ENCODE measurements at regions not wholly inside any gene's neighbourhood (a gene's known extent, or its start where the extent isn't known, plus 50 kb on each side); places are given as distances from the start of the nearest gene placed in this dataset.

DNA sequence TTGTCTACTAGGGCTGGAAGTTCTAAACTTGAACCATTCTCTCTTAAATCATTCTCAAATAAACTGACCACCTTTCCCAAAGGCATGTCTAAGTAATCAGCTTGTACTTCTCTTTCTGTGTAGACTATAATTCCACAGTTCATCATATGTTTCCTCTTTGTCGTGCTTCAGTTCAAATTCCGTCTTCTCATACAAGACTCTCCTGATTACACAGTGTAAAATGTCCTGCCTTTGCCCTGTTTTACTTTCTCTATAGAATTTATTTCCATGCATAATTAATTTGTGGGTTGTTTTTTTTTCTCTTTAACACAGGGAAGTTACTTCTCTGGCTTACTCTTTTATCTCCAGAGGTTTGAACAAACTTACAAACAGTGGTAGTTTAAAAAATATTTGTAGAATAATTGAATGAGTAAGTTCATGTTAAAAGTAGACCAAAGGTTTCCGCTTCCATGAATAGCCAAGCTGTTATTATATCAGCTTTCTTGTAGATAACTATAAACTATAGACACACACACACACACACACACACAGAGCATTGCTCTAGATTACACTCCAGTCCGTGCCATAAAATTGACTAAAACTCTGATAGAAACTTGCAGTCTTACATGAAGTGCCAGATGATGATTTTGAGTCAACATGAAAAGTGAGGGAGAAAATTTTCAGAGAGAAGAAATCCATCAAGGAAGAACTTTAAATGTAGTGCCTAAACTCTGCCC lies 119.0 kb downstream of the SUCNR1 start:
- H3K4me3 ChIP-seq (ENCODE audit: low read length in 2 of 2) = no peak overlapping the region
- H3K4me1 ChIP-seq (ENCODE audit: control insufficient read depth, insufficient read depth, low read length) = no peaks in the 10 kb centered on the region
- H3K27me3 ChIP-seq (ENCODE audit: control insufficient read depth in 1 of 2, insufficient read depth in 2 of 2, low read length in 2 of 2) = no peaks in the 10 kb centered on the region
- no peaks in the 10 kb centered on the region for H3K36me3 ChIP-seq (ENCODE audit: control insufficient read depth in 2 of 2, insufficient read depth in 2 of 2, low read length in 2 of 2)
- H3K9ac ChIP-seq (ENCODE audit: low read length in 2 of 2) = no peak overlapping the region
- no peaks in the 10 kb centered on the region for H3K9me3 ChIP-seq (ENCODE audit: control insufficient read depth in 2 of 2, low read length in 2 of 2)
- no peak overlapping the region for H3K27ac ChIP-seq (ENCODE audit: low read length)

DNA sequence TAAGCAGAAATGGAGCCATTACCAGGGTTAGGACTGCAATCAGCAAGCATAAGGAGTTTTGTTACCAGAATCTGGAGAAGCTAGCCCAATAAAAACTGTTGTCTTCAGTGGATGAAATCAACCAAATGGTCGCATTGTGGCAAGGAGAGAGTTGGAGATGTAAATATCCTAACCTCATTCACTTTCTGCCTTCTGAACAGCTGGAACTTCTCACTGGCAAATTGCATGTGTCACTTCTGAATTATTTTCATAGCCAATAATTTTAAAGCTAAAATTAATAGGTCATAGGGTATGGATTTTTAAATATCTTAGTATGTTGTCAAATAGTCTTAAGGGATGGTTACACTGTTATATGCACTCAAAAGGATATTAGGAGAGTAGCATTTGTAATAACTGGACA lies 121.6 kb downstream of the SUCNR1 start:
- no peak overlapping the region for H3K4me3 ChIP-seq (ENCODE audit: low read length in 2 of 2)
- no peaks in the 10 kb centered on the region for H3K9me3 ChIP-seq (ENCODE audit: control insufficient read depth in 2 of 2, low read length in 2 of 2)
- H3K27ac ChIP-seq (ENCODE audit: low read length) = no peak overlapping the region
- H3K27me3 ChIP-seq (ENCODE audit: control insufficient read depth in 1 of 2, insufficient read depth in 2 of 2, low read length in 2 of 2) = no peaks in the 10 kb centered on the region
- no peaks in the 10 kb centered on the region for H3K4me1 ChIP-seq (ENCODE audit: control insufficient read depth, insufficient read depth, low read length)
- H3K36me3 ChIP-seq (ENCODE audit: control insufficient read depth in 2 of 2, insufficient read depth in 2 of 2, low read length in 2 of 2) = no peaks in the 10 kb centered on the region
- no peak overlapping the region for H3K9ac ChIP-seq (ENCODE audit: low read length in 2 of 2)

- Histone ChIP-seq H3K27ac (ENCODE audit: low read length) (no peak overlapping the region), H3K27me3 (ENCODE audit: control insufficient read depth in 1 of 2, insufficient read depth in 2 of 2, low read length in 2 of 2) (no peaks in the 10 kb centered on the region), H3K4me3 (ENCODE audit: low read length in 2 of 2) (no peak overlapping the region), H3K9ac (ENCODE audit: low read length in 2 of 2) (no peak overlapping the region), H3K36me3 (ENCODE audit: control insufficient read depth in 2 of 2, insufficient read depth in 2 of 2, low read length in 2 of 2) (no peaks in the 10 kb centered on the region), H3K4me1 (ENCODE audit: control insufficient read depth, insufficient read depth, low read length) (no peaks in the 10 kb centered on the region), H3K9me3 (ENCODE audit: control insufficient read depth in 2 of 2, low read length in 2 of 2) (no peaks in the 10 kb centered on the region)
Observed at GRCh38 chr3:151998744-151999143, 125.3 kb downstream of the SUCNR1 start.

DNA sequence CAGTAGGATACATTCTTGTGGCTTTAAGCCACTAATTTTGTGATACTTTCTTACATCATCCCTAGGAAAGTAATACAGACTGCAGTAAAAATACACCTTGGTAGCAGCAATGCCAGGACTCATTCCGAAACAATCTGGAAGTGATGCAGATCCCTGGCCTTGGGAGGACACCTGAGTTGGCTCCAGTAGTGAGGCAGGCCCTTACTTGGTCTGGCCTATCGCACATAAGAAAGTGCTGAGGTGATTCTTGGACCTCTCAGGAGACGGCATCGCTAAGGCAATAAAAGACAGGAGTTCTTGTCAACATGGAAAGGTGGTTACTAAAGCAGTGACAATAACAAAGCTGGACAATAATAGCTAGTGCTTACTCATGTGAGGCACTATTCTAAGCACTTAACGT lies 126.5 kb downstream of the SUCNR1 start:
- H3K4me1 ChIP-seq (ENCODE audit: control insufficient read depth, insufficient read depth, low read length) = no peaks in the 10 kb centered on the region
- no peak overlapping the region for H3K4me3 ChIP-seq (ENCODE audit: low read length in 2 of 2)
- no peaks in the 10 kb centered on the region for H3K9me3 ChIP-seq (ENCODE audit: control insufficient read depth in 2 of 2, low read length in 2 of 2)
- H3K27me3 ChIP-seq (ENCODE audit: control insufficient read depth in 1 of 2, insufficient read depth in 2 of 2, low read length in 2 of 2) = no peaks in the 10 kb centered on the region
- no peaks in the 10 kb centered on the region for H3K36me3 ChIP-seq (ENCODE audit: control insufficient read depth in 2 of 2, insufficient read depth in 2 of 2, low read length in 2 of 2)
- H3K27ac ChIP-seq (ENCODE audit: low read length) = no peak overlapping the region
- H3K9ac ChIP-seq (ENCODE audit: low read length in 2 of 2) = no peak overlapping the region

GRCh38 chr3:152011812-152012735 lies 138.6 kb downstream of the SUCNR1 start:
- no peaks in the 10 kb centered on the region for H3K27me3 ChIP-seq (ENCODE audit: control insufficient read depth in 1 of 2, insufficient read depth in 2 of 2, low read length in 2 of 2)
- H3K4me1 ChIP-seq (ENCODE audit: control insufficient read depth, insufficient read depth, low read length) = no peaks in the 10 kb centered on the region
- no peaks in the 10 kb centered on the region for H3K36me3 ChIP-seq (ENCODE audit: control insufficient read depth in 2 of 2, insufficient read depth in 2 of 2, low read length in 2 of 2)
- H3K9me3 ChIP-seq (ENCODE audit: control insufficient read depth in 2 of 2, low read length in 2 of 2) = no peaks in the 10 kb centered on the region
- H3K27ac ChIP-seq (ENCODE audit: low read length) = no peak overlapping the region
- no peak overlapping the region for H3K9ac ChIP-seq (ENCODE audit: low read length in 2 of 2)
- no peak overlapping the region for H3K4me3 ChIP-seq (ENCODE audit: low read length in 2 of 2)

- no peak overlapping the region for H3K9ac ChIP-seq (ENCODE audit: low read length in 2 of 2)
- H3K4me3 ChIP-seq (ENCODE audit: low read length in 2 of 2) = no peak overlapping the region
- H3K36me3 ChIP-seq (ENCODE audit: control insufficient read depth in 2 of 2, insufficient read depth in 2 of 2, low read length in 2 of 2) = no peaks in the 10 kb centered on the region
- H3K27ac ChIP-seq (ENCODE audit: low read length) = no peak overlapping the region
- no peaks in the 10 kb centered on the region for H3K9me3 ChIP-seq (ENCODE audit: control insufficient read depth in 2 of 2, low read length in 2 of 2)
- no peaks in the 10 kb centered on the region for H3K27me3 ChIP-seq (ENCODE audit: control insufficient read depth in 1 of 2, insufficient read depth in 2 of 2, low read length in 2 of 2)
- no peaks in the 10 kb centered on the region for H3K4me1 ChIP-seq (ENCODE audit: control insufficient read depth, insufficient read depth, low read length)
Observed at GRCh38 chr3:152019508-152019907, 146.1 kb downstream of the SUCNR1 start.

GRCh38 chr3:152021951-152022461 lies 148.6 kb downstream of the SUCNR1 start:
- Histone ChIP-seq H3K27me3 (ENCODE audit: control insufficient read depth in 1 of 2, insufficient read depth in 2 of 2, low read length in 2 of 2) (no peaks in the 10 kb centered on the region), H3K36me3 (ENCODE audit: control insufficient read depth in 2 of 2, insufficient read depth in 2 of 2, low read length in 2 of 2) (no peaks in the 10 kb centered on the region), H3K4me3 (ENCODE audit: low read length in 2 of 2) (no peak overlapping the region), H3K9me3 (ENCODE audit: control insufficient read depth in 2 of 2, low read length in 2 of 2) (no peaks in the 10 kb centered on the region), H3K4me1 (ENCODE audit: control insufficient read depth, insufficient read depth, low read length) (no peaks in the 10 kb centered on the region), H3K9ac (ENCODE audit: low read length in 2 of 2) (no peak overlapping the region), H3K27ac (ENCODE audit: low read length) (no peak overlapping the region)

- Histone ChIP-seq H3K4me3 (ENCODE audit: low read length in 2 of 2) (no peak overlapping the region), H3K36me3 (ENCODE audit: control insufficient read depth in 2 of 2, insufficient read depth in 2 of 2, low read length in 2 of 2) (no peaks in the 10 kb centered on the region), H3K27me3 (ENCODE audit: control insufficient read depth in 1 of 2, insufficient read depth in 2 of 2, low read length in 2 of 2) (no peaks in the 10 kb centered on the region), H3K9me3 (ENCODE audit: control insufficient read depth in 2 of 2, low read length in 2 of 2) (no peaks in the 10 kb centered on the region), H3K9ac (ENCODE audit: low read length in 2 of 2) (no peak overlapping the region), H3K27ac (ENCODE audit: low read length) (no peak overlapping the region), H3K4me1 (ENCODE audit: control insufficient read depth, insufficient read depth, low read length) (no peaks in the 10 kb centered on the region)
Observed at GRCh38 chr3:152026033-152026556, 152.7 kb downstream of the SUCNR1 start.

- Histone ChIP-seq H3K36me3 (ENCODE audit: control insufficient read depth in 2 of 2, insufficient read depth in 2 of 2, low read length in 2 of 2) (no peaks in the 10 kb centered on the region), H3K9ac (ENCODE audit: low read length in 2 of 2) (no peak overlapping the region), H3K4me1 (ENCODE audit: control insufficient read depth, insufficient read depth, low read length) (no peaks in the 10 kb centered on the region), H3K27me3 (ENCODE audit: control insufficient read depth in 1 of 2, insufficient read depth in 2 of 2, low read length in 2 of 2) (no peaks in the 10 kb centered on the region), H3K4me3 (ENCODE audit: low read length in 2 of 2) (no peak overlapping the region), H3K9me3 (ENCODE audit: control insufficient read depth in 2 of 2, low read length in 2 of 2) (no peaks in the 10 kb centered on the region), H3K27ac (ENCODE audit: low read length) (no peak overlapping the region)
Observed at GRCh38 chr3:152030320-152030719, 156.9 kb downstream of the SUCNR1 start.

DNA sequence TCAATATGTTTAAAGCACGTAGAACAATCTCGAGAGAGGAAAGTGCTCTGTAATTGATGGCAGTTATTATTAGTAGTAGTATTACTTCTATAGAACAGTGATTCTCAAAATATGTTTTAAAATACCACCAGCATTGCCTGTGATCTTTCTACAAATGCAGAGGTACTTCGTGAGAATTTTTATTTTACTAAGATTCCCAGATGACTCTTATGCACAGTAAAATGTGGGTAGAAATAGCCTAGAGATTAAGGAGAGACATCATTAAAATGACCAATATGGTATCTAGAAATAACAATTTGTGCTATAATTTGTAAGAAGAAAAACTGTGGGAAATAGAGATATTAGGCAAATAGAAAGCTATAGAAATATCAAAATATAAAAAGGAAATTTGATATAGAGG lies 157.9 kb downstream of the SUCNR1 start:
- no peak overlapping the region for H3K9ac ChIP-seq (ENCODE audit: low read length in 2 of 2)
- no peak overlapping the region for H3K27ac ChIP-seq (ENCODE audit: low read length)
- H3K4me1 ChIP-seq (ENCODE audit: control insufficient read depth, insufficient read depth, low read length) = no peaks in the 10 kb centered on the region
- no peak overlapping the region for H3K4me3 ChIP-seq (ENCODE audit: low read length in 2 of 2)
- H3K9me3 ChIP-seq (ENCODE audit: control insufficient read depth in 2 of 2, low read length in 2 of 2) = no peaks in the 10 kb centered on the region
- no peaks in the 10 kb centered on the region for H3K36me3 ChIP-seq (ENCODE audit: control insufficient read depth in 2 of 2, insufficient read depth in 2 of 2, low read length in 2 of 2)
- no peaks in the 10 kb centered on the region for H3K27me3 ChIP-seq (ENCODE audit: control insufficient read depth in 1 of 2, insufficient read depth in 2 of 2, low read length in 2 of 2)
